Right atrium auricular region (tissue), 2 donors: ENCODE measurements at regions not wholly inside any gene's neighbourhood (a gene's known extent, or its start where the extent isn't known, plus 50 kb on each side); places are given as distances from the start of the nearest gene placed in this dataset.

Experiments used
- DNase-seq: peaks from one replicate; pipeline ENCODE4 v3.0.0-alpha.2; 2019; ENCODE audit warnings: low spot score
- H3K27ac ChIP-seq, 2 donors: fragments of 200-600 bp; sonication (generic); 1 replicate in 1 of 2; 2 replicates in 1 of 2; pipeline ENCODE4 v1.5.1; 2016 to 2019
- H3K27me3 ChIP-seq, 2 donors: fragments of 200-600 bp; sonication (generic); one replicate each; pipeline versions ENCODE4 v1.5.1 to v1.6.0; 2017 to 2019
- H3K36me3 ChIP-seq: fragments of 200-600 bp; sonication (generic); one replicate; pipeline ENCODE4 v1.5.1; 2016
- H3K4me1 ChIP-seq, 2 donors: fragments of 200-600 bp; sonication (generic); one replicate each; pipeline versions ENCODE4 v1.5.1 to v1.6.0; 2017 to 2019
- H3K4me3 ChIP-seq, 2 donors: fragments of 200-600 bp; sonication (generic); 1 replicate in 1 of 2; 2 replicates in 1 of 2; pipeline ENCODE4 v1.5.1; 2017 to 2019; ENCODE audit warnings: mild to moderate bottlenecking in 1 of 2, moderate library complexity in 1 of 2
- H3K9me3 ChIP-seq, 2 donors: fragments of 200-600 bp; sonication (generic); one replicate each; pipeline ENCODE4 v1.5.1; 2019
- TF ChIP-seq, protein P1 (sequence below), 2 donors: fragments of 200-600 bp; sonication (generic); IDR thresholded peaks; one replicate each; pipeline ENCODE4 v1.5.1; 2019; ENCODE audit warnings: antibody characterized with exemption in 2 of 2

DNA sequence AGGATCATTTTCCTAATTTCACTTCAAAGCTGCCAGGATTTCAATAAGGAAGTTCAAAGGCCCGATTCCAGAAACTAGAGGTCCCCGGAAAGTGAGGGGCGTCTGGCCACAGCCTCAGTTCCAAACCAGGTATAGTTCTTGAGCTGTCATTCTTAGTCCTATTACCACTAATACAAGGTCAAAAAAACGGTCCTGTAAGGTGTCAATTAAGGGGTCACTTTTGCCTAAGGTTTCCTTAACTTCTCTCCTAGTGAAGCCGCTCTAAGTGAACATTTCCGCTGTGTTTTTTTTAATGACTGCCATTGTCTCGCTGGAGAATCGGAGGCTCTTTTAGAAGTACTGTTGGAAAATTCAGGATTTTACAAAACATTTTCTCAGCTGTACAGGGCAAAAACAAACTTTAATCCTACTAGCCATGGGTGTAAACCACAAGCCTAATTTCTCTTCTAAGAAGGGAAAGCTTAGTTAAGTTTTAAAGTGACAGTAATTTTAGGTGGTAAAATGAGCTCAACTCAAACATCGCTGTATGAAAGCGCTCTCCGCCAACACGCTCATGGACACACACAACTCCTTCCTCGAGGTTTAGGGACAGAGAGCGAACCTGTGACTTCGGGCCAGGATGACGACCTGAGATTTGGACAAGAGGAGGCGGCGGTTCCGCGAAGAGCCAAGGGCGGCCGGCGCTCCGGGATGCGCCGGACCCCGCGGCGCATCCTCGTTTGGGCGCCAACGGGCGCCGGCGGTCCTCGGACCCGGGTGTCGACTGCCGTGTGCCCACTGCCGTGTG lies 76.7 kb upstream of the IFNE start:
- TF ChIP-seq, protein P1, sequence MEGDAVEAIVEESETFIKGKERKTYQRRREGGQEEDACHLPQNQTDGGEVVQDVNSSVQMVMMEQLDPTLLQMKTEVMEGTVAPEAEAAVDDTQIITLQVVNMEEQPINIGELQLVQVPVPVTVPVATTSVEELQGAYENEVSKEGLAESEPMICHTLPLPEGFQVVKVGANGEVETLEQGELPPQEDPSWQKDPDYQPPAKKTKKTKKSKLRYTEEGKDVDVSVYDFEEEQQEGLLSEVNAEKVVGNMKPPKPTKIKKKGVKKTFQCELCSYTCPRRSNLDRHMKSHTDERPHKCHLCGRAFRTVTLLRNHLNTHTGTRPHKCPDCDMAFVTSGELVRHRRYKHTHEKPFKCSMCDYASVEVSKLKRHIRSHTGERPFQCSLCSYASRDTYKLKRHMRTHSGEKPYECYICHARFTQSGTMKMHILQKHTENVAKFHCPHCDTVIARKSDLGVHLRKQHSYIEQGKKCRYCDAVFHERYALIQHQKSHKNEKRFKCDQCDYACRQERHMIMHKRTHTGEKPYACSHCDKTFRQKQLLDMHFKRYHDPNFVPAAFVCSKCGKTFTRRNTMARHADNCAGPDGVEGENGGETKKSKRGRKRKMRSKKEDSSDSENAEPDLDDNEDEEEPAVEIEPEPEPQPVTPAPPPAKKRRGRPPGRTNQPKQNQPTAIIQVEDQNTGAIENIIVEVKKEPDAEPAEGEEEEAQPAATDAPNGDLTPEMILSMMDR (IDR thresholded peaks at IDR 0.05) = no peak
- Histone ChIP-seq H3K4me3 (peak overlapping the region; percentile 29 to 52), H3K4me1 (peaks cover 0 to 14% of the 10 kb centered on the region in 2 donors), H3K27ac (no peak overlapping the region), H3K27me3 (peaks cover 3 to 19% of the 10 kb centered on the region in 2 donors), H3K9me3 (no peaks in the 10 kb centered on the region), H3K36me3 (no peaks in the 10 kb centered on the region)
- no peak for DNase-seq

DNA sequence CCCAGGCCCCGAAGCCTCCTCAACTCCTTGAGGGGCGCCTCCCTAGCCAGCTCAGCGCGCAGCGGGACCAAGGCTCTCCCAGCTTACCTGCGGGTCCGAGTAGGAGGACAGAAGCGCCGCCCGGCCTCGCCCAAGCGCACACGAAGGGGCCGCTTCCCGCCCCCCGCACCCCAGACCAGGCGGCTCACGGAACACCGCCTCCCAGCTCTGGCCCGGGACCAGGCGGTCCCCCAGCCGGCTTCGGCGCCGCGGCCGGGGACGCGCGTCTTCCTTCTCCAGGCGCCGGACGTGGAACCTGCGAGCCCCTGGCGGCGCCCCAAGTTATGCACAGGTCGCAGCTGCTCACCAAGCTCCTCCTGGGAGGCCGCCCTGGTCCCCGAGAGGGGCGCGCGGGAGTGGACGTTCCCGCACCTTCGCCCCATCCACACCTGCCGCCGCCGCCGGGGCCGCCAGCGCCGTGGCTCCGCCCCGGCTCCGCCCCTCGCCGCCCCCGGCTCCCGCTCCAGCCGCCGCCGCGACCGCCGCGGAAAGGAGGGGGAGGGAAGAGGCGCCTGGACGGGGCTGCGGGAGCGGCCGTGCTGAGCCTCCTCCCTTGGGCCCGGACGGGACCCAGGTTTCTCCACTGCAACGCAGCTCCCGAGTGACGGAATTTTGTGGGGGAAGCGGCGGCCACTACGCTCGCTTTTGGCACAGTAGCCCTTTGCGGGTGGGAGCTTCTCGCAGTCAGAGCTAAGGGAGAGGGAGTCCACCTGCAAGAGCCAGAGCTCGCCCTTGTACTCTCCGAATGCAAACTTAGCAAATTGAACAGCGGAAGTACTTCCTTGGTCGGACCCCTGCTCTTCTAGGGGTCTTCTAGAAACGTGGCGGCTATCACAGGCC lies 77.5 kb upstream of the IFNE start:
- Histone ChIP-seq H3K27ac (no peak overlapping the region), H3K4me1 (peaks cover 0 to 14% of the 10 kb centered on the region in 2 donors), H3K9me3 (no peaks in the 10 kb centered on the region), H3K4me3 (peak overlapping the region; percentile 29 to 52), H3K27me3 (peaks cover 3 to 19% of the 10 kb centered on the region in 2 donors), H3K36me3 (no peaks in the 10 kb centered on the region)
- DNase-seq = no peak
- TF ChIP-seq, protein P1 (IDR thresholded peaks at IDR 0.05) = no peak

DNA sequence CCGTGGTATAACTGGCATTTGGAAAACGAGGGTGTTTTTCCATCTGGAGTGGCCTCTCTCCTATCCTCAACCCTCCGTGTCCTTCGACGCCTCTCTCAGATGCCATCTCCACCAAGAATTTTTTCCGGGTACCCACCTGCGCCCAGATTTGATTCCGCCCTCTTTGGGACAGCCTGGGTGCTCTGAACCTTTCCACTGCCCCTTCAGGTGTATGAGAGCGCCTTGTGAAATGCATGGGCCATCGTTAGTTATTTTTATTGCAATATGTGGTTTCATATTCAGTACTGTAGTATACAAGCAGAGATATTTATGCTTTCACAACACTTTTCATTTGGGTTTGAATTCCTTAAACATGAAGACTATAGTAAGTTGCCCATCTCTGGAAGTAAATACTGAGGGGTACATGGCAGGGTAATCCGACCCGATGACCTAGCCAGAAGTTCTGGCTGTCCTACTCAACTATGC lies 78.2 kb upstream of the IFNE start:
- peak overlapping the region in 1 of 2 donors; percentile 52 for H3K4me3 ChIP-seq
- TF ChIP-seq, protein P1 (IDR thresholded peaks at IDR 0.05) = no peak
- peaks cover 3 to 19% of the 10 kb centered on the region in 2 donors for H3K27me3 ChIP-seq

DNA sequence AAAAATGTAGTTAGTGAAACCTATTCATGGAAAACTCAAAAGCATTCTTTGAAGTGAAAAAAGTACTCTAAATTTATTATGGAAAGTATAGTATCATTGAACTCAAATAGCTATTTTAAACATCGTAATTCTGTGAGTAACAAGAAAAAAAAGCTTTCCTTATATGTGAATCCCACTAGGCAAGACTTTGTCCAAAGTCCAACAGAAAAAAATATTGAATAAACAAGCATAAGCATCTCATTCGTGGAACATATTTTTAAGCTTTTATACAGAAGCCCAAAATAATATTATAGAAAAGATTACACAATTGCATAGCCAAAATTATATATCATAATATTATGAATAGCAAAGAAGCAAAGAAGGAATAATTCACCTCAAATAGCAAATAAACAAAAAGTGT lies 79.4 kb upstream of the IFNE start:
- H3K4me3 ChIP-seq = no peak overlapping the region
- no peaks in the 10 kb centered on the region for H3K36me3 ChIP-seq
- H3K27ac ChIP-seq = no peak overlapping the region
- no peak for DNase-seq
- H3K9me3 ChIP-seq = no peaks in the 10 kb centered on the region
- peaks cover 3 to 19% of the 10 kb centered on the region in 2 donors for H3K27me3 ChIP-seq
- H3K4me1 ChIP-seq = peaks cover 0 to 14% of the 10 kb centered on the region in 2 donors
- TF ChIP-seq, protein P1 (IDR thresholded peaks at IDR 0.05) = no peak

More for the DNA sequence above, 78.2 kb upstream of the IFNE start:
- Histone ChIP-seq H3K36me3 (no peaks in the 10 kb centered on the region), H3K27ac (no peak overlapping the region), H3K9me3 (no peaks in the 10 kb centered on the region), H3K4me1 (peaks cover 0 to 14% of the 10 kb centered on the region in 2 donors)
- DNase-seq = no peak

DNA sequence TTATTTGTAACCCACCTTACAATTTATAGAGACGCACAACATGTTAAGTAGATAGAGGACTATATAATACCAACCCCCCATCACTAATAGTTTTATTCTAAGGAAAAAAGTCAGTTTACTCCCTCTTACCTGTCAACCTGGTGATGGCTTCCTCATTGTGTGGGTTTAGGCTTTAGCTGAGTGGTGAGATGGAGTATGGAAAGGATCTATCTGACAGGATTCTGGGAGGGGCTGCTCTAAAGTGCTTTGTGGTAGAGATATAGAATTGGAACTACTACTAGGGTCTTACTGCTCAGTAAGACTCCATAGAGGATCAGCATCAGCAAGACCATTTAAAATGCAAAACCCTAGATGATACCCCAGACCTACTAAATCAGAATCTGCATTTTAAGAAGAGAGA lies 82.1 kb upstream of the IFNE start:
- TF ChIP-seq, protein P1 (IDR thresholded peaks at IDR 0.05) = no peak
- peaks cover 0 to 10% of the 10 kb centered on the region in 2 donors for H3K4me1 ChIP-seq

More for the DNA sequence above, 82.1 kb upstream of the IFNE start:
- Histone ChIP-seq H3K9me3 (no peaks in the 10 kb centered on the region), H3K27ac (no peak overlapping the region), H3K27me3 (peaks cover 3 to 11% of the 10 kb centered on the region in 2 donors), H3K36me3 (no peaks in the 10 kb centered on the region), H3K4me3 (no peak overlapping the region)
- DNase-seq = no peak
